Hematopoietic multipotent progenitor cell treated with erythropoietin and hydrocortisone succinate and interleukin-3 and kit ligand, for 8 days (in vitro differentiated cells): ENCODE measurements at regions not wholly inside any gene's neighbourhood (a gene's known extent, or its start where the extent isn't known, plus 50 kb on each side); places are given as distances from the start of the nearest gene placed in this dataset.

Experiments used
- DNase-seq: peaks from one replicate; pipeline ENCODE4 v3.0.0-alpha.2; 2015

GRCh38 chr11:40062616-40063015 lies 1396.8 kb downstream of the LRRC4C start:
- no peak for DNase-seq

- no peak for DNase-seq
Measured at GRCh38 chr11:40061221-40061620, 1398.2 kb downstream of the LRRC4C start.

- DNase-seq, result no peak
Measured at GRCh38 chr11:40054631-40055030, 1404.8 kb downstream of the LRRC4C start.

GRCh38 chr11:40045312-40045711 lies 1414.1 kb downstream of the LRRC4C start:
- DNase-seq, result no peak

GRCh38 chr11:40037005-40037404 lies 1422.4 kb downstream of the LRRC4C start:
- DNase-seq, result no peak

- DNase-seq, result no peak
Measured at GRCh38 chr11:40032331-40032730, 1427.1 kb downstream of the LRRC4C start.

GRCh38 chr11:40030867-40031266 lies 1428.6 kb downstream of the LRRC4C start:
- no peak for DNase-seq

- DNase-seq, result no peak
Measured at GRCh38 chr11:40029391-40029790, 1430.1 kb downstream of the LRRC4C start.

- no peak for DNase-seq
Measured at GRCh38 chr11:40027720-40028119, 1431.7 kb downstream of the LRRC4C start.

GRCh38 chr11:40023724-40024123 lies 1435.7 kb downstream of the LRRC4C start:
- no peak for DNase-seq

- DNase-seq, result no peak
Measured at GRCh38 chr11:40010011-40010410, 1449.4 kb downstream of the LRRC4C start.

GRCh38 chr11:39992551-39992950 lies 1466.9 kb downstream of the LRRC4C start:
- DNase-seq, result no peak

- DNase-seq, result no peak
Measured at GRCh38 chr11:39990421-39990831, 1469.0 kb downstream of the LRRC4C start.

GRCh38 chr11:39975091-39975490 lies 1484.4 kb downstream of the LRRC4C start:
- DNase-seq, result no peak

- DNase-seq, result no peak
Measured at GRCh38 chr11:39972461-39972860, 1487.0 kb downstream of the LRRC4C start.

GRCh38 chr11:39971938-39972337 lies 1487.5 kb downstream of the LRRC4C start:
- no peak for DNase-seq

- no peak for DNase-seq
Measured at GRCh38 chr11:39968071-39968470, 1491.4 kb downstream of the LRRC4C start.

- no peak for DNase-seq
Measured at GRCh38 chr11:39965701-39966100, 1493.8 kb downstream of the LRRC4C start.

- DNase-seq, result no peak
Measured at GRCh38 chr11:39960206-39960605, 1499.2 kb downstream of the LRRC4C start.

GRCh38 chr11:39932966-39933365 lies 1526.5 kb downstream of the LRRC4C start:
- no peak for DNase-seq

GRCh38 chr11:39917256-39917655 lies 1542.2 kb downstream of the LRRC4C start:
- DNase-seq, result no peak

GRCh38 chr11:39910087-39910486 lies 1549.4 kb downstream of the LRRC4C start:
- no peak for DNase-seq

GRCh38 chr11:39860931-39861330 lies 1598.5 kb downstream of the LRRC4C start:
- DNase-seq, result no peak

GRCh38 chr11:39817241-39817640 lies 1642.2 kb downstream of the LRRC4C start:
- DNase-seq, result no peak

- DNase-seq, result no peak
Measured at GRCh38 chr11:39810358-39810757, 1649.1 kb downstream of the LRRC4C start.

- no peak for DNase-seq
Measured at GRCh38 chr11:39809833-39810232, 1649.6 kb downstream of the LRRC4C start.
